Suprapubic skin (tissue), 4 donors: ENCODE measurements at regions not wholly inside any gene's neighbourhood (a gene's known extent, or its start where the extent isn't known, plus 50 kb on each side); places are given as distances from the start of the nearest gene placed in this dataset.

Experiments used
- CTCF ChIP-seq, 2 donors: fragments of 200-600 bp in 1 of 2; fragments of 450-650 bp in 1 of 2; sonication (generic) in 1 of 2; IDR thresholded peaks; one replicate each; pipeline ENCODE4 v1.5.1; 2016 to 2019; ENCODE audit warnings: antibody characterized with exemption in 2 of 2, mild to moderate bottlenecking in 1 of 2, moderate library complexity in 1 of 2
- POLR2A ChIP-seq, 2 donors: fragments of 450-650 bp; IDR thresholded peaks; one replicate each; pipeline ENCODE4 v1.6.1; 2017; ENCODE audit warnings: antibody characterized with exemption in 2 of 2, mild to moderate bottlenecking in 2 of 2, moderate library complexity in 2 of 2
- POLR2AphosphoS5 ChIP-seq, 3 donors: sonication (generic); formaldehyde crosslinking; IDR thresholded peaks; one replicate each; pipeline ENCODE4 v1.6.1; 2017; ENCODE audit warnings: antibody characterized with exemption in 3 of 3

GRCh38 chr2:121073320-121074210 lies 211.4 kb downstream of the TFCP2L1 start:
- no peak for TF ChIP-seq POLR2AphosphoS5 (IDR thresholded peaks at IDR 0.05)
- no peak for TF ChIP-seq CTCF (IDR thresholded peaks at IDR 0.05)
- no peak for TF ChIP-seq POLR2A (IDR thresholded peaks at IDR 0.05)
